SK-N-SH treated with all-trans-retinoic acid at 6 μM for 48 hours (cell line): ENCODE measurements at regions not wholly inside any gene's neighbourhood (a gene's known extent, or its start where the extent isn't known, plus 50 kb on each side); places are given as distances from the start of the nearest gene placed in this dataset.

Source experiments
- ARNTL ChIP-seq: fragments of 450-650 bp; formaldehyde crosslinking; IDR thresholded peaks from 2 replicates; pipeline ENCODE4 v1.5.0; 2020; ENCODE audit warnings: low read depth, mild to moderate bottlenecking, moderate library complexity, borderline replicate concordance
- BACH2 ChIP-seq: fragments of 250-450 bp; sonication (Bioruptor Pico); IDR thresholded peaks from 2 replicates; pipeline ENCODE4 v1.9.0; 2021; ENCODE audit warnings: mild to moderate bottlenecking, borderline replicate concordance
- CREB5 ChIP-seq: fragments of 250-450 bp; sonication (Bioruptor Pico); IDR thresholded peaks from 2 replicates; pipeline ENCODE4 v1.5.1; 2020; ENCODE audit warnings: low read depth, mild to moderate bottlenecking, moderate library complexity
- CSDC2 ChIP-seq: fragments of 250-450 bp; sonication (Bioruptor Pico); IDR thresholded peaks from 2 replicates; pipeline ENCODE4 v1.5.0; 2020; ENCODE audit warnings: mild to moderate bottlenecking, moderate library complexity
- ESRRG ChIP-seq: fragments of 250-450 bp; sonication (Bioruptor Pico); IDR thresholded peaks from 2 replicates; pipeline ENCODE4 v1.6.1; 2021; ENCODE audit warnings: mild to moderate bottlenecking
- GLIS3 ChIP-seq: fragments of 250-450 bp; sonication (Bioruptor Pico); IDR thresholded peaks from 2 replicates; pipeline ENCODE4 v1.5.0; 2020; ENCODE audit warnings: mild to moderate bottlenecking, moderate library complexity
- OSR1 ChIP-seq: fragments of 250-450 bp; sonication (Bioruptor Pico); IDR thresholded peaks from 2 replicates; pipeline ENCODE4 v1.8.0; 2022; ENCODE audit warnings: moderate library complexity, mild to moderate bottlenecking, inconsistent platforms
- PATZ1 ChIP-seq: fragments of 250-450 bp; sonication (Bioruptor Pico); IDR thresholded peaks from 2 replicates; pipeline ENCODE4 v1.8.0; 2020; ENCODE audit warnings: mild to moderate bottlenecking, moderate library complexity, borderline replicate concordance
- POU6F1 ChIP-seq: fragments of 250-450 bp; sonication (Bioruptor Pico); IDR thresholded peaks from 2 replicates; pipeline ENCODE4 v1.8.0; 2021; ENCODE audit warnings: low read depth, mild to moderate bottlenecking, moderate library complexity, borderline replicate concordance
- SNAI2 ChIP-seq: fragments of 250-450 bp; sonication (Bioruptor Pico); IDR thresholded peaks from 2 replicates; pipeline ENCODE4 v1.5.0; 2020; ENCODE audit warnings: mild to moderate bottlenecking, moderate library complexity
- TSHZ2 ChIP-seq: fragments of 250-450 bp; sonication (Bioruptor Pico); IDR thresholded peaks from 2 replicates; pipeline ENCODE4 v1.5.0; 2020; ENCODE audit warnings: mild to moderate bottlenecking, moderate library complexity
- ZFP3 ChIP-seq: fragments of 250-450 bp; sonication (Bioruptor Pico); IDR thresholded peaks from 2 replicates; pipeline ENCODE4 v1.5.0; 2020; ENCODE audit warnings: mild to moderate bottlenecking, moderate library complexity
- ZFP30 ChIP-seq: fragments of 450-650 bp; formaldehyde crosslinking; IDR thresholded peaks from 2 replicates; pipeline ENCODE4 v1.5.0; 2022; ENCODE audit warnings: mild to moderate bottlenecking, moderate library complexity
- ZNF70 ChIP-seq: fragments of 450-650 bp; formaldehyde crosslinking; IDR thresholded peaks from 2 replicates; pipeline ENCODE4 v1.5.0; 2020; ENCODE audit warnings: mild to moderate bottlenecking, moderate library complexity

GRCh38 chr5:87780831-87781760, 368.4 kb upstream of the CCNH start:
- TF ChIP-seq SNAI2 (CRISPR knock-in tag), result no peak
- no peak for TF ChIP-seq CREB5
- no peak for TF ChIP-seq ZFP30 (CRISPR knock-in tag)
- no peak for TF ChIP-seq ESRRG (CRISPR knock-in tag)
- TF ChIP-seq ZNF70 (CRISPR knock-in tag), result no peak
- no peak for TF ChIP-seq ZFP3 (CRISPR knock-in tag)
- TF ChIP-seq BACH2, result no peak
- no peak for TF ChIP-seq ARNTL
- TF ChIP-seq PATZ1 (CRISPR knock-in tag), result no peak
- no peak for TF ChIP-seq GLIS3 (CRISPR knock-in tag)
- no peak for TF ChIP-seq OSR1 (CRISPR knock-in tag)
- TF ChIP-seq TSHZ2 (CRISPR knock-in tag), result no peak
- no peak for TF ChIP-seq CSDC2 (CRISPR knock-in tag)
- TF ChIP-seq POU6F1 (CRISPR knock-in tag), result no peak
